Cerebellar nuclear complex (tissue), 1 donor: ENCODE measurements at regions not wholly inside any gene's neighbourhood (a gene's known extent, or its start where the extent isn't known, plus 50 kb on each side); places are given as distances from the start of the nearest gene placed in this dataset.

Experiments used
- DNase-seq, 2 experiments: peaks; one replicate each; lab custom pipeline; 2025; lab: John Stamatoyannopoulos, UW

GRCh38 chr2:133811409-133812125 lies 243.3 kb upstream of the NCKAP5 start:
- no peak for DNase-seq

- no peak for DNase-seq
These were observed 244.8 kb upstream of the NCKAP5 start for GRCh38 chr2:133812826-133813617.

DNA sequence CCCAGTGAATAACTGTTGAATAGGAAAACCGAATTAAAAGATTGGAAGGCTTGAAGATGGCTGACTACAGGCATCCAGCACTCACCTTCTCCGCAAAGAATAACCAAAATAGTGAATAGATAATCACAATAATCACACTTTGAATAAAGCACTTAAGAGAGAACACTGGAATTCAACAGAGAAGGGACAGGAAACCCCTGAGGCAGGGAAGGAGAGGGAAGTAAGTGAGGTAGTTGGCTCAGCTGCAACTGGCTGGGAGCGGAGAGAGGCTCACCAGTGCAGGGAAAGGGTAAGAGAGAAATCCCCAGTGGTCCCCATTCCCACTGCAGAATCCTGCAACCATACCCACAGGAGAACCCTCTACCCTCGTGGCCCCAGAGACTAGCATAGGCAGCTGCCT lies 246.6 kb upstream of the NCKAP5 start:
- DNase-seq = no peak

GRCh38 chr2:133816037-133816436 lies 247.8 kb upstream of the NCKAP5 start:
- no peak for DNase-seq

DNA sequence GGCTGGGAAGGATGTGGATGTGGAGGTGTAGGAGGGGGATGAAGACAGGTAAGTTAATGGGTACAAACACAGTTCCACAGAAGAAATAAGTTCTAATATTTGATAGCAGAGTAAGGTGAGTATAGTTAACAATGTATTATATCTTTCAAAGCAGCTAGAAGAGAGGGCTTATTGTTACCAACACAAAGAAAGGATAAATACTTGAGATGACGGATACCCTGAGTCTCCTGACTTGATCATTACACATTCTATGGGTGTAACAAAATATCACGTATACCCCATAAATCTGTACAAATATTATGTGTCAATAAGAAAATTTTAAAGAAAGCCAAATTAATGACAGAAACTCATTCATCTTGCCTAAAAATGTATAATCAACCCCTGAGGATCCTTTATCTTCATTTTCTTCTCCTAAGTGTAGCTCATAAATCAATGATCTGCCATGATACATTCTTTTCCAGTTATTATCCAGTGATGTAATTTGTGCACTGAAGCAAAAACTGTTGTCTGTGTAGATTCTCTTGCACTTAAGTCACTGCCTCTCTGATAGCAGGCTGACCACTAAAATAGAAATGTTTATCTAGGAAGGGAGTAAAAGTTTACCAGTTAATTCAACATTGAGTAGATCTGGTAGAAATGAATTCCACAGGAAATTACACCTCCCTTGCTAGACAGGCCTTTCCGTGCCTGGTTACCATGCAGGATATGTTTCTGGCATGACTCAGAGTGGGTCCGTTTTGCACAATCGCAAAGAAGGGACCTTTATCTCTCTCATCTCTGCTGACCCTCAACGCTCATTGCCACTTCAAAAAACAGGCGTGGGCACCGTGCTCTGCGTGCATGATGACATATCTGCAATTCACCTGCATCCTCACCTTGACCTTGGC lies 249.7 kb upstream of the NCKAP5 start:
- DNase-seq = no peak

DNA sequence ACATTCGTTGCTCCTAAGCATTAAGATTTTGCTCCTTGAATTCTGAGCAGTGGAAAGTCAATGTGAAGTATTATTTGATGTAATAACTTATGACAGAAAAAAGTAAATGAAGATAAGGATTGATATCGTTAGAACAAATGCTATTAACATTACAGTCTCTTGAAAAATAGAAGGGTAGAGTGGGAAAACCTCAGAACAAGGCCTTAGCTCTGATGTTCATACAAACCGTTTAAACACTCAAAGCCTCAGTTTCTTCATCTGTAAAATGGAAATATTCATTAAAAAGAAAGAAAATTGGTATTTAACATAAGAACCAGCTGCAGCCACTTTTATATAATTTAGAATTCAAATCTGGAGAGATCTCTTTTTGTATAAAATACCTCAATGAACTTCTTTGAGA lies 250.4 kb upstream of the NCKAP5 start:
- no peak for DNase-seq

- no peak for DNase-seq
These were observed 251.6 kb upstream of the NCKAP5 start for GRCh38 chr2:133819906-133820305.

DNA sequence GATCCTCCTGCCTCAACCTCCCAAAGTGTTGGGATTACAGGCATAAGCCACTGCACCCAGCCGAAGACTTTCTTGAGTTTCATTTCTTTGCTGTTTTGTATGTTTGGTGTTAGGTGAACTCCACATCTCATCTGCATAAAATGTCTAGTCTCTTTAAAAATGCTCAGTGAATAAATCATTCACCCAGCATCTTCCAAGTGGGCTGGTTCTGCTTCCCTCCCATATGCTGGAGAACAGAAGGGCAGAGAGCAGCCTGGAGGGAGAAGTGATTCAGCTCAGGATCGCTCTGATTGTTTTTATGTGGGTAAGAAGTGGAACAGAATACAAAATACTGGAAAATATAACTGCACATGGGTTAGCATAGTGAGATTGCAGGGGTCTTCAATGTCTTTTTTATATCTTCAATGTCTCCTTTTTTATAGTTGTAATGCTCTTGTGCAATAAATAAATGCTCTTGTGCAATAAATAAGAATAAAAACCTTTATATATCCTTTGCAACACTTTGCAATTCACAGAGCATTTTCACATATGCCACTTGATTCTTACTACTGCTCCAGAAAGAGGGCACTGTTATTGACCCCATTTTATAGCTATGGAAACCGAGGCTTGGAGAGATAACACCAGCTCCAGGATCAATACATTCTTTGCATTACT lies 253.0 kb upstream of the NCKAP5 start:
- no peak for DNase-seq

- no peak for DNase-seq
These were observed 254.4 kb upstream of the NCKAP5 start for GRCh38 chr2:133822517-133823225.

- no peak for DNase-seq
These were observed 254.9 kb upstream of the NCKAP5 start for GRCh38 chr2:133823226-133823550.

DNA sequence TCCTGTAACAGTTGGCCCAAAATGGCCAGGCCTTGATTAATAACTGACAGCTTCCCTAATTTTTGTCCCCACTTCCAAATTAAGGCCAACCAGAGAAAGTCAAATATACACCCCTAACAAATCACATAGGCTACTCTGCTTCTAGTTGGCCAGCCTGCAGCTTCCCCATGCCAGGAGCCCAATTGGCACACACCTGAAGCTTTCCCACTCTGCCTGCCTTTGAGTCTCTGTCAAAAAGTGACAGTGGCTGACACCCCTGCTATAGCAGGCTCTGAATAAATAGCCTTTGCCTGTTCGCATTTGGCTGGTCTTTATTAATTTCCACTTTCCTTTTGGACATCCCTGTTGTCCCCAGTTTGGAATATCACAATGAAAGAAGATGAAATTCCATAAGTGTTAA lies 256.6 kb upstream of the NCKAP5 start:
- no peak for DNase-seq

DNA sequence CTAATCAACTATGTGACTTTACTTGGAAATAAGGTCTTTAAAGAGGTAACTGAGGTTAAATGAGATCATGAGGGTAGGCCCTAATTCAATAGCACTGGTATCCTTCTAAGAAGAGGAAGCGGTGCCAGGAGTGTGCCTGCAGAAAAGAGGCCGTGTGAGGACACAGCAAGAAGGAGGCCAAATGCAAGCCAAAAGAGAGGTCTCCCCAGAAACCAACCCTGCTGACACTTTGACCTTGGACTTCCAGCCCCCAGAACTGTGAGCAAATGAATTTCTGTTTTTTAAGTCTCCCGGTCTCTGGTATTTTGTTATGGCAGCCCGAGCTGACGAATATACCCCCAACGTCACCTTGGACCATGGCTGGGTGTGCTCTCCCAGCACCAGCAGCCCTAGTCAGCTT lies 257.5 kb upstream of the NCKAP5 start:
- no peak for DNase-seq

DNA sequence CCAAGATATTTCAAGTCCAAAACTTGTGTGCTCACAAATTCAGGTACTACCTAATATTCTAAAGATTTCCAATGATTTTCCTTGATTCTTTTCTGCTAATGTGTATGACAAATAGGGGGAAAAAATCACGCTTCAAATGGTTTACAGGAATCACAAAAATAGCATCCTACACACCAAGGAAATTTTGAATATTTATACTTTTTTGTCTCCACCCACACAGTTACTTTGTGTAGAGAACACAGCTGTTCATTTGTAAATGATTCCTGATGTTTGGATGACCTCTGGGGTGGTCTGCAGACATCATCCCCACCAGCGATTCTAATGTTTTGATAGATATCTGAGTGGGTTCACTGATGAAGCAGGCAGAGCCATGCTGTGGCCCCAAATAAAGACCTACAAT lies 260.6 kb upstream of the NCKAP5 start:
- DNase-seq = no peak

- DNase-seq = no peak
These were observed 261.3 kb upstream of the NCKAP5 start for GRCh38 chr2:133829450-133830020.

DNA sequence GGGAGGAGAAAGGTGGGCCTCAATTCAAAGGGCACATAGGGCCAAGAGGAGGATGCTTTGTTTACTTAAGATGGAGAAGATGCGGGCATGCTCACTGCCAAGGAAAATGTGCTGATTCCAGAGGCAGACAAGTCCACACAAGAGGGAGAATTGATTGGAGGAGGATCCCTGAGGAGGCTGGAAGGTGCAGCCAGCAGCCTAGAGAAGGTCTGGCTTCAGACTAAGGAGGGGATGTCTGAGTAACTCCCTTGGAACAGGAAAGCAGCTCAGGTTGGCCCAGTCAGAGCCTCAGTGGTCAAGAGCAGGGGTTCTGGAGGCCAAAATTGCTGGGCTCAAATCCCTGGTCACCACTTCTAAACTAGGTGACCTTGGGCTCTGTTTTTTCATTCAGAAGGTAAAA lies 265.5 kb upstream of the NCKAP5 start:
- no peak for DNase-seq

GRCh38 chr2:133835821-133836619 lies 267.8 kb upstream of the NCKAP5 start:
- DNase-seq = no peak

- no peak for DNase-seq
These were observed 268.6 kb upstream of the NCKAP5 start for GRCh38 chr2:133836691-133837345.

DNA sequence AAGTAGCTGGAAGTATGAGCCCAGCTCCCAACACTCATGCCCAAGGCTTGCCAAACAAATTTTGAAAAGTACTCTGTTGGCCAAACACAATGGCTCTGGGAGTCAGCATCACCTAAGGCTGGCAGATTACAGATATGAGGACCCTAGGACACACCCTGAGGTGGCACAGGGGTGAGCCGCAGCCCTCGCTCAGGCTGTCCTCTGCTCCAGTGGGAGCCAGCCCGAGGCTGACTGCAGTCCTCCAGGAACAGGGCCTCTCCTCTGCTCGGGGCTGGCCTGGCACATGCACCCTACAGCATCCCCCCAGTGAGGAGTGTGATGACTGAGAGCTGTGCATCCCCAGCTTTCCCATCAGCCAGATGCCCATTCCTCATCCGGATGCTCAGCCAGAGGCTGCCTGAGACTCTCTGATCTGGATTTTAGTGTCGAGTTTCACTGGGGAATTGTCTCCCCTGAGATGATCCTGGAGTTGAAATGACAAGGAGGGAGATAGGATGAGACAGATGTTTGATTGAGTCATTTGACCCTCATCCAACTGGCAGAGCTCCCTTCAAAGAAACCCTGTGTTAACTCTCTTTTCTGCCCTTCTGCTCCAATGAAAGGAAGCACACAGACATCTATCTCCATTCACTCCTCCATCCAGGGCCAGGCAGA lies 269.3 kb upstream of the NCKAP5 start:
- no peak for DNase-seq

- no peak for DNase-seq
These were observed 270.5 kb upstream of the NCKAP5 start for GRCh38 chr2:133838642-133839365.
